Fibroblast of upper back skin (primary cell): ENCODE measurements at regions not wholly inside any gene's neighbourhood (a gene's known extent, or its start where the extent isn't known, plus 50 kb on each side); places are given as distances from the start of the nearest gene placed in this dataset.
"Not testable (repeated sequence)": the region's sequence is repeated elsewhere in the genome, so short reads cannot be mapped to it uniquely, and the experiment has no call there.

Experiments
- DNase-seq: peaks from one replicate; pipeline ENCODE4 v3.0.0-alpha.2; 2013

- DNase-seq = no peak
Observed at GRCh38 chr9:25025686-25026085, 480.0 kb upstream of the IZUMO3 start.

GRCh38 chr9:25025156-25025555 is 479.5 kb upstream of the IZUMO3 start:
- no peak for DNase-seq

GRCh38 chr9:25017779-25018178 is 472.1 kb upstream of the IZUMO3 start:
- DNase-seq = no peak

GRCh38 chr9:25010027-25010662 is 464.4 kb upstream of the IZUMO3 start:
- no peak for DNase-seq

- DNase-seq = no peak
Observed at GRCh38 chr9:25003686-25004085, 458.0 kb upstream of the IZUMO3 start.

GRCh38 chr9:24986331-24986730 is 440.6 kb upstream of the IZUMO3 start:
- DNase-seq = no peak

GRCh38 chr9:24970780-24971179 is 425.1 kb upstream of the IZUMO3 start:
- DNase-seq = not testable (repeated sequence)

GRCh38 chr9:24961762-24962161 is 416.1 kb upstream of the IZUMO3 start:
- no peak for DNase-seq

GRCh38 chr9:24953070-24953469 is 407.4 kb upstream of the IZUMO3 start:
- no peak for DNase-seq

- DNase-seq = no peak
Observed at GRCh38 chr9:24939109-24939850, 393.6 kb upstream of the IZUMO3 start.

- no peak for DNase-seq
Observed at GRCh38 chr9:24936117-24936516, 390.4 kb upstream of the IZUMO3 start.

GRCh38 chr9:24932785-24933184 is 387.1 kb upstream of the IZUMO3 start:
- DNase-seq = no peak

- no peak for DNase-seq
Observed at GRCh38 chr9:24931894-24932293, 386.2 kb upstream of the IZUMO3 start.

GRCh38 chr9:24912767-24913166 is 367.1 kb upstream of the IZUMO3 start:
- DNase-seq = no peak

GRCh38 chr9:24901319-24901718 is 355.6 kb upstream of the IZUMO3 start:
- no peak for DNase-seq

- no peak for DNase-seq
Observed at GRCh38 chr9:24900179-24900578, 354.5 kb upstream of the IZUMO3 start.

GRCh38 chr9:24899463-24899862 is 353.8 kb upstream of the IZUMO3 start:
- DNase-seq = no peak

- DNase-seq = no peak
Observed at GRCh38 chr9:24897826-24898225, 352.1 kb upstream of the IZUMO3 start.

GRCh38 chr9:24881361-24881760 is 335.7 kb upstream of the IZUMO3 start:
- no peak for DNase-seq

- DNase-seq = no peak
Observed at GRCh38 chr9:24879591-24879990, 333.9 kb upstream of the IZUMO3 start.

GRCh38 chr9:24856601-24857000 is 310.9 kb upstream of the IZUMO3 start:
- not testable (repeated sequence) for DNase-seq

- no peak for DNase-seq
Observed at GRCh38 chr9:24846248-24846912, 300.7 kb upstream of the IZUMO3 start.

- DNase-seq = no peak
Observed at GRCh38 chr9:24844217-24844616, 298.5 kb upstream of the IZUMO3 start.

- no peak for DNase-seq
Observed at GRCh38 chr9:24841993-24842392, 296.3 kb upstream of the IZUMO3 start.
